ENCODE measurements at regions not wholly inside any gene's neighbourhood (a gene's known extent, or its start where the extent isn't known, plus 50 kb on each side); places are given as distances from the start of the nearest gene placed in this dataset.

GRCh38 chr21:39073063-39073462, 110.2 kb downstream of the PSMG1 start:
- Histone ChIP-seq H4K5ac (ENCODE audit: insufficient read length, low read depth, low read length) (no peak overlapping the region), H3K18ac (ENCODE audit: insufficient read length, low read depth, low read length) (no peak overlapping the region), H3K27ac (ENCODE audit: insufficient read length, low read depth, low read length) (no peak overlapping the region), H3K79me1 (ENCODE audit: insufficient read depth, low read depth, low read length, poor library complexity, severe bottlenecking) (no peaks in the 10 kb centered on the region), H4K91ac (ENCODE audit: insufficient read length, low read depth, low read length) (no peak overlapping the region), H3K27me3 (ENCODE audit: insufficient read depth, low read length) (0 out of 2 replicates have a peak, but pooled peaks cover 2% of the 10 kb centered on the region), H2BK20ac (ENCODE audit: low read depth, low read length, poor library complexity, severe bottlenecking) (no peak overlapping the region), H4K8ac (replicated peaks; ENCODE audit: insufficient read length, low read depth, low read length) (no peak overlapping the region), H3K79me2 (ENCODE audit: insufficient read depth, low read length) (no peaks in the 10 kb centered on the region), H2BK15ac (ENCODE audit: low read depth, low read length) (no peak overlapping the region), H3K23me2 (ENCODE audit: insufficient read length, low read depth, low read length, poor library complexity, severe bottlenecking) (no peaks in the 10 kb centered on the region), H3K14ac (ENCODE audit: insufficient read depth, low read length) (no peak overlapping the region), H3K9me3 (ENCODE audit: control insufficient read depth, low read depth, low read length) (peaks cover 5% of the 10 kb centered on the region), H3K4me1 (ENCODE audit: insufficient read depth, low read length) (no peaks in the 10 kb centered on the region), H3K4me2 (ENCODE audit: insufficient read depth, insufficient read length, low read length) (no peak overlapping the region), H3T11ph (ENCODE audit: low read length) (no peak overlapping the region), H3K23ac (ENCODE audit: insufficient read length, low read depth, low read length) (no peak overlapping the region), H2BK120ac (ENCODE audit: low read depth, low read length, poor library complexity, severe bottlenecking) (no peak overlapping the region), H2BK5ac (ENCODE audit: insufficient read length, low read length) (no peak overlapping the region), H3K56ac (ENCODE audit: insufficient read length, low read depth, low read length) (no peak overlapping the region), H2AK5ac (ENCODE audit: insufficient read length, low read length) (no peak overlapping the region), H2AFZ (ENCODE audit: low read length) (no peak overlapping the region), H4K20me1 (ENCODE audit: control insufficient read depth, insufficient read depth, insufficient read length) (no peaks in the 10 kb centered on the region), H3K9ac (ENCODE audit: extremely low read depth, insufficient read length, low read length) (no peak overlapping the region), H2BK12ac (ENCODE audit: insufficient read length, low read depth, low read length) (no peak overlapping the region), H3K4ac (ENCODE audit: low read depth, low read length) (no peak overlapping the region)
- Mint-ChIP-seq H3K4me3 (no peak overlapping the region; a peak in 1 of 5 replicates), H3K27me3 (ENCODE audit: low read depth) (peaks cover 65% of the 10 kb centered on the region), H3K9me3 (peaks cover 28 to 30% of the 10 kb centered on the region in 2 experiments), H3K27ac (no peak overlapping the region), H3K36me3 (ENCODE audit: insufficient read depth in 1 of 3, low read depth in 3 of 3) (peaks cover 2 to 12% (median 9%) of the 10 kb centered on the region in 3 experiments; a peak in 6 of 7 replicates), H3K4me1 (peaks cover 13 to 32% of the 10 kb centered on the region in 2 experiments)
- no peak for DNase-seq
- WGBS (ENCODE audit: extremely low coverage, insufficient read length, low lambda C conversion rate): no CpG with 5 or more reads among the region's 3 CpGs
- no peak for TF ChIP-seq CTCF (conservative IDR thresholded peaks at IDR 0.05)
